ENCODE measurements at regions not wholly inside any gene's neighbourhood (a gene's known extent, or its start where the extent isn't known, plus 50 kb on each side); places are given as distances from the start of the nearest gene placed in this dataset.
"Not testable (repeated sequence)": the region's sequence is repeated elsewhere in the genome, so short reads cannot be mapped to it uniquely, and the experiment has no call there.

DNA sequence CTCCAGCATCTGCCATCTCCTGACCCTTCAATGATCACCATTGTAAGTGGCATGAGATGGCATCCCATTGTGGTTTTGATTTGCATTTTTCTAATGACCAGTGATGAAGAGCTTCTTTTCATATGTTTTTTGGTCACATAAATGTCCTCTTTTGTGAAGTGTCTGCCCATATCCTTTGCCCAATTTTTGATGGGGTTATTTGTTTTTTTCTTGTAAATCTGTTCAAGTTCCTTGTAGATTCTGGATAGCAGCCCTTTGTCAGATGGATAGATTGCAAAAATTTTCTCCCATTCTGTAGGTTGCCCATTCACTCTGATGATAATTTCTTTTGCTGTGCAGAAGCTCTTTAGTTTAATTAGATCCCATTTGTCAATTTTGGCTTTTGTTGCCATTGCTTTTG is 547.3 kb downstream of the TMTC2 start:
- not testable (repeated sequence) for DNase-seq (ENCODE audit: low read depth in 2 of 2)

DNA sequence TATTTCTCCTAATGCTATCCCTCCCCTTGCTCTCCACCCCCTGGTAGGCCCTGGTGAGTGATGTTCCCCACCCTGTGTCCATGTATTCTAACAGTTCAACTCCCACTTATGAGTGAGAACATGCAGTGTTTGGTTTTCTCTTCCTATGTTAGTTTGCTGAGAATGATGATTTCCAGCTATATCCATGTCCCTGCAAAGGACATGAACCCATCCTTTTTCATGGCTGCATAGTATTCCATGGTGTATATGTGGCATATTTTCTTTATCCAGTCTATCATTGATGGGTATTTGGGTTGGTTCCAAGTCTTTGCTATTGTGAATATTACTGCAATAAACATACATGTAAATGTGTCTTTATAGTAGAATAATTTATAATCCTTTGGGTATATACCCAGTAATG is 540.3 kb downstream of the TMTC2 start:
- DNase-seq (ENCODE audit: low read depth in 2 of 2) = not testable (repeated sequence)

DNA sequence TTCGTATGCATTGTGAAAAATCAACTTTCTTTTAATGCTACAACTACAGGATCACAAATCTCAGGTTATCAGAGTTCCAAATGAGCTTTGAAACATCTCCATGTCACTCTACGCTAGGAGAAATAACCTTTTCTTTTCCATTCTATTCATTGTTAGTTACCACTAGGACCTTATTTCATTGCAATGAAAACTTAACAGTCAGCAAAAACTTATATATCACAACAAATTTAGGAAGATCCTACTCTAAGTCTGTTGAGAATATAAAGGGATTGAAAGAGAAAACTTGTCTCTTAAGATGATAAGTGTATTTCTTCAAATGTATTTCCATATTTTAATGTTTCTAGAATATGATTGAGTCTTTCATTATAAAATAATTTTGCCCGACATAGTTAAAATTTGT is 539.1 kb downstream of the TMTC2 start:
- no peak for DNase-seq (ENCODE audit: low read depth in 2 of 2)

DNA sequence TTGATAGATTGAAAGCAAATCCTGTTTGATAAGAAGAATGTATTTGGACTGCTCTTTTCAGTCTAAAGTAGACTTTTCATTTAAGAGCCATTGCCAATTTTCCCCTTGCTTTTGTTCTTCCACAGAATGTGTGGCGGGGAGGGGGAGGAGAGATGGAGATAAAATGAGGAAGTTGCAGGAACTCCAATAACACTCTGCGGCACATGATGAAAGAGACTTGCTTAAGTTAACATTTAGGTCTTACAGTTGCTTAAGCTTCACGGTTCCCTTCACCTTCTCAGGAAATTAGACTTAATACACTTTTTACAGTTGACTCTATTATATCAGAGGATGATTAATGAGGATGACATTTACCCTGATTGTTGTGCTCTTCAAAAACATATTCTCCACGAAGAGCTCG is 537.3 kb downstream of the TMTC2 start:
- DNase-seq (ENCODE audit: low read depth in 2 of 2) = no peak

DNA sequence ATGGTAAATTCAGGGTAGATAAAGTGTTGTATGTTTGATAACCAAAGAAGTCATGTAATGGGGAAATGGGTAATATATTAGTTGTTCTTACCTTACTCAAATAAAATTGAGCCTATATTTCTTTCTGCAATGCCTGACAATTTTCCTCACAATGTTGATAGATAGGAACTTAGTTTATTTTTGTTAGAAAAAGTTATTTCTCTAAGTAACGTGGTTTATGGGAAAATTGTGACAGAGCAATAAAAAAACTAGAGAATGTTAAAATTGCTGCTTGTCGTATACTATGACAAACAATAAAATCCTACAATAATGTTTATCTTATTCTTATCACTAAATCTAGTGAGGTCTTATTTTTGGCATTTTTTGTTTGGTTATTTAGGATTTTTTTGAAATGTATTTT is 534.1 kb downstream of the TMTC2 start:
- DNase-seq (ENCODE audit: low read depth in 2 of 2) = no peak

DNA sequence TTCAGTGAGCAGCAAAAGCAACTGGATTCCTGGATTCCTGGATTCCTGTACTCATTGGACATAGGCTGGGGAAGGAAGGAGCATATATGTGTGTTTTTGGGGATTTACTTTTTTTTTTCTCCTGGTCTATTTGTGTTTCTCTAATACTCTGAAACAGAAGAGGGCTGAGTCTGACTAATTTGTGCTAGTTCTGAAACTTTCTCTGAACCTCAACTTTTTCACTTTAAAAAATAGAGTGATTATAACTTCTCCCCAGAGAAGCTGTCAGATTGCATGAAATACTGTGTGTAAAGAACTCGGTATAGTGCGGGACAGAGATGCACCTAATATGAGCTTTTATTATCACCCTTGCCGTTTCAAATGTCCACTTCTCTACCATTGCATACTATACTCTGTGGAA is 529.5 kb downstream of the TMTC2 start:
- no peak for DNase-seq (ENCODE audit: low read depth in 2 of 2)

DNA sequence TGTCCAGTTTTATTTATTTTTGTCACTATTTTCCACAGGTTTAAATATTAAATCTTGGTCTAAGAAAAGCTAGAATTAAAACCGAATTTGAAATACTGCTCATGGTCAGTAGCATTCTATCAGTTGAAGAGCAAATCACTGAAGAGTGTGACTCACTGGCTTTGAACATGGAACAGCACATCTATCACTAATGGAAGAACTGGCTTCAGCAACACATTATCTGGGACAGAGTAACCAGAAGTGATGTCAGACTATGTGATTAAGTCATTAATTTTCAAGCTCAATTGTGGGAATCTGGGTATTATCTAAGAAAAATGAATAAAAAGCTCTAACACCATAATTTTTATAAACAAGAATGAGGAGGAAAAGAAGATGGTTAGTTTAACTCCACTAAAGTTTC is 527.5 kb downstream of the TMTC2 start:
- no peak for DNase-seq (ENCODE audit: low read depth in 2 of 2)

DNA sequence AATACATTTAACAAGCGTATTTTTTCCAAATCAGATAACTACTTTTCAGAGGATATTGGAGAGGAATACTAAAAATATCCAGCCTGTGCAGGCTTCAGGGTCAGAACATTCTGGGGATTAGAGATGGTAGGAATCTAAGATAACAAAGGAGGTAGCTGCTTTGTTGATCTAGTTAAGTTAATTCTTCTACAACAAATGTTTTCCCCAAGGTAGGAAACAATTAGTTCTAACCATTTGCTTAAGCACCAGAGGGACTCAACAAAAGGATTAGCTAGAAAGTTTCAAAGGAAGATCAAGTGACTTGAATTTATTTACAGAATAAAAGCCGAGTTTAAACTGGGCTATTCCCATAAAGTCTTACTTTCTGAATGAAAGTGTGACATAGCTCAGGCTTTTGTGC is 524.2 kb downstream of the TMTC2 start:
- DNase-seq (ENCODE audit: low read depth in 2 of 2) = no peak

DNA sequence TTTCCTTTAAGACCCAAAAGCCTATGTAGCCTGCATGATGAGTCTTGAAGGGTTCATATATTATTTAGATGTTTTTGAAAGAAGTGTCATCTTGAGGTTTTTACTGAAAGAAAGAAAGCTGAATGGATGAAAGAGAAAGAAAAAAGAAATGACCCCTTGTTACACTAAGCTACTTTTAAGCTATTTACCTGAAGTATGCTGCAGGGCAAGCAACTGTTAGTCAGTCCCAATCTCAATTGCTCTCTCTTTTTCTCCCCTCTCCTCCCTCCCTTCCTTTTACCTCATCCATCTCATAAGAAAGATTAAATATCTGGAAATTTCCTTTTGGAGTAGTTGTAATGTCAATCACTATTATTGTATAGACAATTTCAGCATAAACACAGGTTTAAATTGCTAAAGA is 512.4 kb downstream of the TMTC2 start:
- DNase-seq (ENCODE audit: low read depth in 2 of 2) = no peak

DNA sequence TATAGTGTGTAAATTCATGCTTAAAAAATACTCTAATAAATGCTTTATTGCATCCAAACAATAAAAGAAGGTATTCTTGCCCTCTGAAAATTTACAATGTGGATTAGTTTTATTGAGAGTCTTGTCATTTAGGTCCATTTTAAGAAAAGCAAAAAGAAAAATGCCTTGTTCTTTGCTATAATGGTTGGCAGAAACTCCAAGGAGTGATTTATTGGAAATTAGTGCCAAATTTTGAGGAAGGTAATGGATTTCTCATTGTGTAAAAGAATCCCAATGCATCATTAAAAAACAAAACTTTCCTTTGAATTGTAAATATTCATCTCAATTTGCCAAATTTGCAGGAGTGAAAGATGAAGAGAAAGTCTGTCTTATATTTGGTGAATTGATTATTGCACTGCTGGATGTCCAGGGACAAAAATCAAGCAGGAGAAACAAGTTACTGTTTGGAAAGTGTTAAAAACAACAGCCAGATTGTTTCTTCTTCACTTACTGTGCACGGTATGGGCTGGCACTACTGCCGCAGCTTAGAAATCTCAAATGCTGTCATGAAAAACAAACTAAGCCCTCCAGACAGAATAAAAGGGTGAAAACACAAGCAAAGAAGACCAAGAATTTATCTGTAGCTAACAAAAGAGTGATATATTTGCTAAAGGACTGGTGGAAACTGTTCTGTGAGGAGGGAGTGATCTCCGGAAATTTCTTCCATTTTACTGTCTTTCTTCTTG is 511.7 kb downstream of the TMTC2 start:
- DNase-seq (ENCODE audit: low read depth in 2 of 2) = no peak

DNA sequence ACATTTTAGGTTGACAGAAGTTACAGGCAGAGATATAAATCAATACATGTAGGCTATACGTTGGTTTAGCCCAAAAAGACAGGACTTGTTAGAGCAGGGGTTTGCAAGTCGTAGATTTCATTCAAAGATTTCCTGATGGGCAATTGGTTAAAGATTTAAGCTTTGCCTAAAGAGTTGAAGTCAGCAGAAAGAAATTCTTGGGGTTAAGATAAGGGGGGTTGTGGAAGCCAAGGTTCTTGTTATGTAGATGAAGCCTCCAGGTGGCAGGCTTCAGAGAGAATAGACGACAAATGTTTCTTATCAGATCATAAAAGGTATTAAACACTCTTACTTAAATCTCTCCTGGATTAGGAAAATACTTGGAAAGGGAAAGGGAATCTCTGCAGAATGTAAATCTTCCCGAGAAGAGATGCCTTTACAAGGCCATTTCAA is 510.8 kb downstream of the TMTC2 start:
- no peak for DNase-seq (ENCODE audit: low read depth in 2 of 2)

DNA sequence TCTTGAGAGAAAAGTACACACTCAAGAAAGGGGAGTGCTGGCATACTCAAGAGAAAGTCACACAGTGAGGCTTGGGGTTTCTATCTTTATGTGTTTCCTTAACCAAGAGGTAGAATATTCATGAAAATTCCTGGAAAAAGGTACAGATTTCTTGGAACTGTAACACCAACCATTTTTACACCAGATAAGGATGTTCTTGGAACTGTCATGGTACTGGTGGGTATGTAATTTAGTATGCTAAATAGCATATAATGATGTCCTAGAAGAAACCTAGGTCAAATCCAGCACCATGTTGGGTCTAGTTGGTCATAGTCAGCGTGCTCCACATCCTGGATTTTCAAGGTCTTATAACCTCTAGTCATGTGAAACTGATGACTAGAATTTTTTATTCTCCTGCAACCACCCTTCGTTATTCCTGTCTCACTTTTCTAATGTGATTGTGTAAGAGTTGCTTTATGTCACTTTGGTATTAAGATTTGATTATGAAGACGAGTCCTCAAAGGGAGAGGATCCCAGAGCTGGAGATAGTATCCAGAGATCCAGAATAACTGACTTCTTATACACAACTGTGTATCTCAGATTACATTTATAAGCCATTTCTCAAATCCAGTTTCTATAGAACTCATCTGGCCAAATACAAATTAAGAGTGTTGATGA is 510.1 kb downstream of the TMTC2 start:
- no peak for DNase-seq (ENCODE audit: low read depth in 2 of 2)

DNA sequence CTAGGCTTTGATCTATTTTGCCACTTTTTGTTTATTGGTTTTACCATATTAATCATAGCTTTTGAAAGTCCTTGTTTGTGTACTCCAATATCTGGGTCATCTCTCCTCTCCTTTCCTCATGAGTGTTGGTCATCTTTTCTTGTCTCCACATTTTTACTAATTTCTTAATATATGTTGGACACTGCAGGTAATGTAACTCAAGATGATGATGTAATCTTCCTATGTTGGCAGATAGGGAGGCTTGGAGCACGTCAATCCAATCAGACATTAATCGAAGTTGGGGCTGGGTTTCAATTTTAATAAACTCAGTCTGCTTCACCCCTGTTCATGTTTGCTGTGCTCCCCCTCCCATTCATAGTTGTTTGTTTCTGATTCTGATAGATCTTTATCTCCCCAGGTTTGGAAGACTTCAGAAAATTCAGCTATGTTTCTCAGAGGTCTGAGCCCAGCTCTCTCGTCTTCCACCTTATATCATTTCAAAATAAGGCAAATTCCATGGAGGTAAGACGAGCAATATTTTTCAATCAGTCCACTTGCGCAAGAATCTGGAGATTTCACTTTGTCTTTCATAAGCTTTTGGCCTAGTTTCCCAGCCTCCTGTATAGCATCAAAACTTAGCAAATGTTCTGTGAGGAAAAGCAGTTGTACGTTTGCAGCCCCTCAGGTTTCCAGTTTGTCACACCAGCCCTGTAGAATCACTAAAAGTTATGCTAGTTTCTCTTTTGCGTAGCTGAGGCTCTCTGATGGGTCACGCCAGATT is 504.1 kb downstream of the TMTC2 start:
- DNase-seq (ENCODE audit: low read depth in 2 of 2) = no peak

DNA sequence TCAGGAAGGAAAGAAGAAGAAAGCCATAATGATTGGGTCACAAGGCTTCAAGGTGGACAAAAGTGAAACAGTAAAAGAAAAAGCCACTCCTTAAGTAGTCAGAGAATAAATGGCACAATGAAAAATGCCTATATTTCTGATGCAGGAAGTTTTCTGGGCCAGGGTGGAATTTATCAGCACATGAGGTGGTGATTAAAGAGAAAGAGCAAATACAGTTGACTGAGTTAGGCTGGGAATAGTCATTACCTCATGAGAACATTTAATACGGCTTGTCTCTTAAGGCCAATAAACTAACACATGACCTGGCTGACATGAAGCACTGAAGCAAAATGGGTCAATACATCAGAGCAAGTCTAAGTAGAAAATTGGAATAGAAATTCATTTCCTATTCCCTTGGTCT is 499.7 kb downstream of the TMTC2 start:
- DNase-seq (ENCODE audit: low read depth in 2 of 2) = no peak

DNA sequence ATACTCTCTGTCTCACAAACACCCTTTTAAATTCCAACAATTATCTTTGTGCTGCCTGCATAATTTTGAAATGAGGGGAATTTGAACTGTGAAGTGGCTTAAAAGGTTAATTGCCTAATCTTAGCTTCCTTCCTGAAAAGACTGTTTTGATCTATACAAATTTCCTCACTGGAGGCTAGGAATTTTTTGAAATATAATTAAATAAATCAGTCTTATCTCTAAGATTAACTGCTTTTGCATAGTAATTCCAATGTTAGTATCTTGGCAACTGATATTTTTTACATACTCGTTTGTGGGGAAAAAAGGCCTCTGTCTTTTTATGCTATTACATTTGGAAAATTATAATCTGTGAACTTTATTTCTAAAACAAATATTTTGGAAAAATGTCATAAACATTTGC is 498.5 kb downstream of the TMTC2 start:
- DNase-seq (ENCODE audit: low read depth in 2 of 2) = no peak
